ENCODE measurements at regions not wholly inside any gene's neighbourhood (a gene's known extent, or its start where the extent isn't known, plus 50 kb on each side); places are given as distances from the start of the nearest gene placed in this dataset.

DNA sequence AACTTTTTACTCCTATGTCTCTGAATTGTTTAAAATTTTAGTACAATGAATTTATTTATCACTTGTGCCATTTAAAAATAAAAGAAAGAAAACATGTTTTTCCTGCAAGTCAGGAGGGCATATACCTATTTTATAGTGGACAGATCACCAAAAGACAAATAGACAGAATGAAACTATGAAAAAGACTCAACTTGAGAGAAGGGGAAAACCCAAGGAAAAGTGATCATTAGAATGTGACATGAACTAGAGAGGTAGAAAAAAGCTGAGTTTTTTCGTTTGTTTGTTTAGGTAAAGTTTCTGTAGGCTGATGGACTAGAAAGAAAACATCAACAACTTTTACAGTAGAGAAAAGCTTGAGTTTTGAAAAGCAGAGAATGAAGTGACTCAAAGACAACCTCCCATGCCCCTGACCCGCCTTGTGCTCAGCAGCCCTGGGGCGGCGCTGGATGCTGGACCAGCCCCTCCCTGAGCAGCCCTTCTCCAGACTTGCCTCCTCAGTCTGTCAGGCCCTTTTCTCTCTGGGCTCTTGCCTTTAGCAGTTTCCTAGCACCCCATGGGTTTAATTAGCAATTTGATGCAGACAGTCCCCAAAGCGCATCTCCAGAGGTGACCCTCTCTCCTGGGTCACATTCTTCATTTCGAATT lies 95.1 kb upstream of the ARID2 start:
- DNase-seq, result no peak

- no peak for DNase-seq
These were observed 92.3 kb upstream of the ARID2 start for GRCh38 chr12:45637242-45637641.

DNA sequence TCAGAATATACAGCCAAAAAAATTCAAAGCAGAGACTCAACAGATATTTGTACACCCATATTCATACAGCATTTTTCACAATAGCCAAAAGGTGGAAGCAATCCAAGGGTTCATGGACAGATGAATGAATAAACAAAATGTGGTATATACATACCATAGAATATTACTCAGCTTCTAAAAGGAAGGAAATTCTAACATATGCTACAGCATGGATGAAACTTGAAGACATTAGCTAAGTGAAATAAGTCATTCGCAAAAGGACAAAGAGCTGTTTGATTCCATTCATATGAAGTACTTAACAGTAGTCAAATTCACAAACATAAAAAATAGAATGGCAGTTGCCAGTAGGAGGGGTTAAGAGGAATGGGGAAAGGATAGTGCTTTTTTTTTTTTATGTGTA lies 91.8 kb upstream of the ARID2 start:
- DNase-seq, result no peak

- DNase-seq, result no peak
These were observed 91.1 kb upstream of the ARID2 start for GRCh38 chr12:45638386-45638785.

DNA sequence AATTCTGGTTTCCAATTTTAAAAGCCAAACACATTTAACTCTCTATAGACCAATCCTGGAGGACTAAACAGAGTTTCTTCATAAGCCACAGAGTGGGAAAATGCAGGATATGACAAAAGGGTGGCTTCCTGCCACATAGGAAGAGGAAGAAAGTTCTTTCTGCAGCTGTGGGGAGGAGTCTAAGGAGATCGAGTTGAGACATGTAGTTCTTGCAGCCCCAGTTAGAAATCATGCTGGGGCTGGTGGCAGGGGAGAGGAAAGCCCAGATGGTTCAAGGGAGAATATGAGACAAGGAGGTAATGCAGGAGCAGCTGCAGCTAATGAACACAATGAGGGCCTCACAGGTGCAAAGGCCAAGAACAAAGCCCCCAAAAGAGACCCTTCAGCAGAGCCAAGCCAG lies 85.0 kb upstream of the ARID2 start:
- no peak for DNase-seq

DNA sequence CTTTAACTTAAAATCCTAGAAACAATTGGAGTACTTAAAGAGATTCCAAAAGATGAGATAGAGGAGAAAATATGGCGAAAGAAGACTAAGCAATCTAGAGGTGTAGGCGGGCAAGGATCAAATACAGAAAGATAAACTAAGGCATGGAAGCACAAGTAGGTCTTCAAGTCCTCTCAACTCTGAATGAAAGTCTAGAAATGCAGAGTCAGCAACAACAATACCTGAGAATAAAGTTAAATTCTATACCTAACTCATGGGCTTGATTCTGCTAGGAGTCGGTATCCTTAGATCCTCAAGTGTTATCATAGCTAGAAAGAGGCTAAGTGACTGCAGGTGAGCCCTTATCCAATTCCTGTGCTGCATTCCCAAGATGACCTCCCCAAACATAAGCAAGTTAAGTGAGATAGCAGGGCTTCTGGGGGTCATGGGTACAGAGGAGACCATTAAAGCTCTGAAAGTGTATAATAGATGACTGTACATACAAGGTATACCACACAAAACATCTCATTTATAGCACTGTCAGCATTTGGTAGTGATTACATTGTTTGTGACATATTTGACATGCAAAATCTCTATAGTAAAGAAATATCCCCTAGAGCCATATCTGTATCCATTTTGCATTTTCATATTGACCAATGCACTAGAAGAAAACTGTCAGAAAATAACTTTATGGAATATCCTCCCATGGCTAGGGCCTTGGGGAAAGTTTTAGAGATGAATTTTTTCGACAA lies 82.5 kb upstream of the ARID2 start:
- no peak for DNase-seq

DNA sequence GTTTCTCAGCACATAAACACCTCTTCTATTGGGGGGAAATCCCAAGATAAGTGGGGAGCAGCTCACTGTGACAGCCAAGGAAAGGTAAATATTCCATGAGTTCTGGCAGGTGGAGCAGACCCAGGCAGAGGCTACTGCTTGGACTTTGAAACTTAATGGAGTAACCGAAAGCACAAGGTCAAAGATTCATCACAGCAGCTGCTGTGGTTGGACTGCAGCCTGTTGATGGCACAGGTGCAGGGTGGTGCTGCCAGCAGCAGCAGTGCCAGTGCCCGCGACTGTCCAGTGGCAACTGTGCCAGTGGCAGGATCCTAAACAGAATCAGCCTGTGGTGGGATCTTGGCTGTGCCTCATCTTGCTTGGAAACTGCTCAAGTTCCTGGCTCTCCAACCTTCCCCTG lies 81.4 kb upstream of the ARID2 start:
- DNase-seq, result no peak

- no peak for DNase-seq
These were observed 78.5 kb upstream of the ARID2 start for GRCh38 chr12:45651029-45651428.

GRCh38 chr12:45654002-45654665 lies 75.4 kb upstream of the ARID2 start:
- DNase-seq, result no peak

GRCh38 chr12:45655186-45655585 lies 74.3 kb upstream of the ARID2 start:
- DNase-seq, result peak; percentile 36

GRCh38 chr12:45655743-45656142 lies 73.8 kb upstream of the ARID2 start:
- DNase-seq, result no peak

DNA sequence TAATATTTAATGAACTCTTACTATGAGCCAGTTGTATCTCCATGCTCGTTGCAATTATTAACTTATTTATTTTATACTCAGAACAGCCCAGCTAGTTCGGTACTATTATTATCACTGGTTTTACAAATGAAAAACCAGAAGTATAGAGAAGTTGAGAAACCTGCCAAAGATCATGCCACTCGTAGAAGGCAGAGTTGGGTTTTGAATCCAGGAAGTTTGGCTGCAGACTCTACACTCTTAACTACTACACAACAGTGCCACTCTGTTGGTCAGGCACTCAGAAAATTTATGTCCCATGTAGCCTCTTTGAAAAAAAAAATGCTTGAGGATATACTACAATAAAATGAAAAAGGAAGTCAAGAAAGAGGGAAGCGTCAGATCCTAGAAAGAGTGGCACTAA lies 71.5 kb upstream of the ARID2 start:
- DNase-seq, result no peak

DNA sequence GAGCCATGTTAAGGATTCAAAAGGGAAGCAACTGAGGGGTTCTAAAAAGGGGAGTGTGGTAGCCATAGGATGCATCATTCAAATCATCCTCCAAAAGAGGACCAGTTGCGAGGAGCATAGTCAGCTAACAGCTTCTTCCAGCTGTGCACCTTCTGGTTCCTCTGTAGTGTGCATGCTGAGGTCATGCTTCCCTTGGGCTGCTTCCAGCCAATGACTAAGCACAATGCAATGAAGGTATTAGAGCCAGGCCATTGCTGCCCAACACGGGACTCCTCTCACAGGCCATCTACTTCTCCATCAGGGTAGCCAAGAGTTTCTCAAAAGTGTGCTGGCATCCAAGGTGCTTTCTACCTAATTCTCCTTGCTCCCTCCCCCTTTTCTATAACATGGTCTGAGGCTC lies 69.2 kb upstream of the ARID2 start:
- DNase-seq, result no peak

- DNase-seq, result no peak
These were observed 66.1 kb upstream of the ARID2 start for GRCh38 chr12:45663455-45663854.

DNA sequence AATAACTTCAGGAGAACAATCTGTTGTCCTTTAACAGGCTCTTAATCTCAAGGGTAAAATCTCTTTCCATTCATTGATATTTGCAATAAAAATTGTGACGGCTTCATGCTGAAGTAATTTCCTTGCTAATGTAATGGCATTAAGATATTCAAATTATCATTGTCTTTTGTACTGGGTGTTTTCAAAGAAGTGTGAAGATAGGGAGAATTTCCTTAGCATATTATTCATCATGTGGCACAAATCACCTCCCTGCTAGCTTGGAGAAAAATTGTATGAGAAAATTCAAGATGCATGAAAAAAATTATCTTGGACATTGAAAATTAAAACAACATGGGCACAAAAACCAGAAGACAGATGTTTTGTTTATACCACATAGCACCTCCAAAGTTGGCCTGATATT lies 63.6 kb upstream of the ARID2 start:
- no peak for DNase-seq

GRCh38 chr12:45666396-45666795 lies 63.1 kb upstream of the ARID2 start:
- no peak for DNase-seq

DNA sequence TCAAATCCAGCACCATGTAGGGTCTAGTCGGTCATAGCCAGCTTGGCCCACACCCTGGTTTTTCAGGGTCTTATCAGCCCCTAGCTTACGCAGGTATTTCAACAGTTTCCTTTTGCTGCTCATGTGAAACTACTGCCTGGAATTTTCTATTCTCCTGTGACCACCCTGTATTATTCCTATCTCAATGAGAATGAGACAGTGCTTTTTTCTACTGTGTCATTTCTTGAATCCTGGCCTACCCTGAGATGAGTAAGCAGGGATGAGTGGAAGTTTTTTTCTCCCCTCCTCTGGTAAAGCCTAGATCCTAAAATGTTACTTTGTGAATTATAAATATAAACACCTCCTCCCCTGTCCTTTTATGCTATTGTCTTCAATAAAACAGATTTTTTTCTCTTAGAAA lies 62.7 kb upstream of the ARID2 start:
- no peak for DNase-seq

DNA sequence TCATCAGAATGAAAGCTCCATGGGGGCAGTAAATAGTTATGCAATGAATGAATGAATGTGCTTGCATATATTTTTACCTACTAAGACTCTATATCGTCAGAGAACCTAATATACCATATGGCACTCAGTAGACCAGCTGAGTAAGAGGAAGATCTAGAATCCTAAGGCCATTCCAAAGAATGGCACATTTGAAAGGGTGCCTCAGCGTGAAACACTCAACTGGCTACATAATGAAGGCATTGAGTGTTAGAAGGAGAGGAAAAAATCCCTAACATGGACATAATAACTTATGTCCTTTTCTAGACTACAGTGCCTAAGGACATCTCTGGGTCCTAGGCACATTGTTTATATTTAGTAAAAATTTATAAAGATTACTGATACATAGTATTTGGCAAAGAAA lies 61.7 kb upstream of the ARID2 start:
- DNase-seq, result no peak

GRCh38 chr12:45668641-45669040 lies 60.9 kb upstream of the ARID2 start:
- DNase-seq, result peak; percentile 20

- no peak for DNase-seq
These were observed 60.4 kb upstream of the ARID2 start for GRCh38 chr12:45669093-45669492.

GRCh38 chr12:45669792-45670191 lies 59.7 kb upstream of the ARID2 start:
- no peak for DNase-seq

DNA sequence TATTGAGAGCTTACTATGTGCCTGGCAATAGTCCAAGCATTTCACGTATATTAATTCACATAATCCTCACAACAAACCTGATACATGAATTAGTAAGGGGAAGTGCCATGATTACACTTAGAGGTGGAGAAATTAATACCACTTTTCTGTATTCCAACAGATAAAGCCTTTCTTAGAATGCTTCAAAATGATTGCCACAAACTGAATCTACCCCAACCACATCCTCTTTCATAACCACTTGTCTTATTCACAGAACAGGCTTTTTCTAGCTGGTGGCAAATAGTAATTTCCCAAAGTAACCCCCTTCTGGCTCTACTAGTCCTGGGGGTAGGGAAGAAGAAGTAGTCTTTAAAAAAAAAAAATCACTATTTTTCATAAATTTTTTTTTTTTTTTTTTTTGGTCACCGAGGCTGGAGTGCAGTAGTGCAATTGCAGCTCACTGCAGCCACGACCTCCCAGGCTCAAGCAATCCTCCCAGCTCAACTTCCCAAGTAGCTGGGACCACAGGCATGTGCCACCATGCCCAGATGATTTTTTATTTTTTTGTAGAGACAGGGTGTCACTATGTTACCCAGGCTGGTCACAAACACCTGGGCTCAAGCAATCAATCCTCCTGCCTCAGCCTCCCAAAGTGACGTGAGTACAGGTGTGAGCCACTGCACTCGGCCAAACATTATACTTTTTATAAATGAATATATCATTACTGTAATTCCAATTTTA lies 59.0 kb upstream of the ARID2 start:
- no peak for DNase-seq

GRCh38 chr12:45671254-45671653 lies 58.3 kb upstream of the ARID2 start:
- DNase-seq, result no peak
